AG04449 (cell line): ENCODE measurements at regions not wholly inside any gene's neighbourhood (a gene's known extent, or its start where the extent isn't known, plus 50 kb on each side); places are given as distances from the start of the nearest gene placed in this dataset.
"Not testable (repeated sequence)": the region's sequence is repeated elsewhere in the genome, so short reads cannot be mapped to it uniquely, and the experiment has no call there.

ENCODE experiments used
- CTCF ChIA-PET: fragments of 350-600 bp; formaldehyde crosslinking; extraction: SDS; loops from one replicate; lab custom pipeline; 2021; ENCODE audit warnings: antibody characterized with exemption; lab: Yijun Ruan, JAX
- POLR2A ChIA-PET: fragments of 400-600, 350-600 bp; formaldehyde crosslinking; extraction: SDS; loops from one replicate; lab custom pipeline; 2020; ENCODE audit warnings: antibody characterized with exemption, inconsistent platforms; lab: Yijun Ruan, JAX
- DNase-seq: peaks from one replicate; pipeline ENCODE4 v3.0.0-alpha.2; 2010; ENCODE audit warnings: low read depth, low spot score
- H3K4me3 ChIP-seq: 2 replicates; pipeline ENCODE4 v1.5.1; 2011; ENCODE audit warnings: low read depth, mild to moderate bottlenecking, control low read depth, low read length
- CTCF ChIP-seq: IDR thresholded peaks from one replicate; pipeline ENCODE4 v1.5.1; 2011; ENCODE audit warnings: mild to moderate bottlenecking, moderate library complexity, low read length, control low read depth, inconsistent platforms; ENCODE audit not compliant: insufficient read depth; ENCODE audit errors: missing control alignments

GRCh38 chr2:16093639-16094529, 153.5 kb downstream of the MYCN start:
- no peak for DNase-seq
- H3K4me3 ChIP-seq: no peak overlapping the region
- TF ChIP-seq CTCF: no peak
- CTCF ChIA-PET: no interaction called here
- POLR2A ChIA-PET: no interaction called here

DNA sequence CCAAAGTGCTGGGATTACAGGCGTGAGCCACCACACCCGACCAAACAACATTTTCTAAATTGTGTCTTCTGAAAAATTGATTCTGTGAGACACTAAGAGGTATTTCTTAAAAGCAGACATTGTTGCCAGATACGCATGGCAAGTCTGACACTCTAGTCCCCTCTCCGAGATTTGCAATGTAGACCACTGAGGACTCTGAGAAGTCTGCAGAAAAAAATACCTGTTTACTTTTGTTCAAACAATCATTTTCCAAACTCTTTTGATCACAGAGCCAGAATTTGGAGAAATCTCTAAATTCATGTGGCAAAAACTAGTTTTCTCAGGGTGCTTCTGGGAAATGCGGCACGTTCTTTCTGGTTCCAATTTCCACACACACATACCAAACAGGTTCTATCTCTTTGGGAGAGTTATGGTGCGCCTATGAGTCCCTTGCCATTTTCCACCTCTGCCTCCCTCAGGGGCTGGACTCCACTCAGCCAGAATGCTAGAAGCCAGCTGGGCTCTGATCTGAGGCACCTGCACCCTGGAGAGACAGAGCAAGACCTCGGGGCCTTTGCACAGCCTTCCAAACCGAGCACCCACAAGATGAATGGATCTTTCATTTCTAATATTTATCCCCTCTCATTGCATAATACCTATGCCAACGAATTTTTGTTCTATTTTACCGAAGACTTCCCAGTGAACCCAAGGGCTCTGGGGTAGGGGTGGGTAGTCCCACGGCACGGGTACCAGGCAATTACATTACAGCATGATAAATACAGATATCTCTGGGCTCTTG, 152.7 kb downstream of the MYCN start:
- TF ChIP-seq CTCF: no peak
- no peak for DNase-seq
- H3K4me3 ChIP-seq: no peak overlapping the region
- ChIA-PET CTCF (no interaction called here), POLR2A (no interaction called here)

GRCh38 chr2:16091576-16092282, 151.4 kb downstream of the MYCN start:
- POLR2A ChIA-PET: no interaction called here
- no peak overlapping the region for H3K4me3 ChIP-seq
- CTCF ChIA-PET: no interaction called here
- TF ChIP-seq CTCF: no peak
- DNase-seq: no peak

- no peak for TF ChIP-seq CTCF
- ChIA-PET POLR2A (no interaction called here), CTCF (no interaction called here)
- no peak for DNase-seq
- no peak overlapping the region for H3K4me3 ChIP-seq
Observed at GRCh38 chr2:16090650-16091575, 150.6 kb downstream of the MYCN start.

DNA sequence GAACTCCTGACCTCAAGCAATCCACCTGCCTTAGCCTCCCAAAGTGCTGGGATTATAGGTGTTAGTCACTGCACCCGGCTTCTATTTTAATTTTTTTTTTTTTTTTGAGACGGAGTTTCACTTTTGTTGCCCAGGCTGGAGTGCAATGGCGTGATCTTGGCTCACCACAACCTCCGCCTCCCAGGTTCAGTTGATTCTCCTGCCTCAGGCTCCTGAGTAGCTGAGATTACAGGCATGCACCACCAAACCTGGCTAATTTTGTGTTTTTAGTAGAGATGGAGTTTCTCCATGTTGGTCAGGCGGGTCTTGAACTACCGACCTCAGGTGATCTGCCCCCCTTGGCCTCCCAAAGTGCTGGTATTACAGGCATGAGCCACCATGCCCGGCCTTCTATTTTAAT, 149.1 kb downstream of the MYCN start:
- CTCF ChIA-PET, H3K4me3 ChIP-seq, POLR2A ChIA-PET, DNase-seq: not testable (repeated sequence)

DNA sequence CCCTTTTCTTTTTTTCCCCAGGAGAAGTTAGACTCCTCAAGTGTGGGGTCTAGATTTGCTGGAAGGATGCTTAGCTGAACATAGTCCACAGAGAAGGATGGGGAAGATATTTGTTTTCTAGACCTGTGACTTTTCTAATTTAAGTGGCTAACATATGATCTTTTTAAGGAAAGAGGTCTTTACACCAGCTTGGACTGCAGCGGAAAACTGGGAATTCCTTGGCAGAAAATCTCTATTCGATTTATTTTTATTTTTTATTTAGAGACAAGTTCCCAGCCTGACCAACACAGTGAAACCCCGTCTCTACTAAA, 148.4 kb downstream of the MYCN start:
- ChIA-PET POLR2A (no interaction called here), CTCF (no interaction called here)
- DNase-seq: no peak
- no peak overlapping the region for H3K4me3 ChIP-seq
- no peak for TF ChIP-seq CTCF
